ENCODE measurements at regions not wholly inside any gene's neighbourhood (a gene's known extent, or its start where the extent isn't known, plus 50 kb on each side); places are given as distances from the start of the nearest gene placed in this dataset.

GRCh38 chr12:45102818-45103217 lies 51.9 kb upstream of the DBX2 start:
- no peak for DNase-seq

- DNase-seq, result no peak
Observed at GRCh38 chr12:45105996-45106395, 55.1 kb upstream of the DBX2 start.

GRCh38 chr12:45112306-45112705 lies 61.4 kb upstream of the DBX2 start:
- DNase-seq, result no peak

- DNase-seq, result no peak
Observed at GRCh38 chr12:45121224-45121623, 70.3 kb upstream of the DBX2 start.

- no peak for DNase-seq
Observed at GRCh38 chr12:45122768-45123380, 72.0 kb upstream of the DBX2 start.

- no peak for DNase-seq
Observed at GRCh38 chr12:45124485-45125155, 73.7 kb upstream of the DBX2 start.

- no peak for DNase-seq
Observed at GRCh38 chr12:45125997-45126396, 75.1 kb upstream of the DBX2 start.

- no peak for DNase-seq
Observed at GRCh38 chr12:45128637-45129036, 77.7 kb upstream of the DBX2 start.

- DNase-seq, result peak; percentile 27
Observed at GRCh38 chr12:45130881-45131281, 80.0 kb upstream of the DBX2 start.

GRCh38 chr12:45131506-45131905 lies 80.6 kb upstream of the DBX2 start:
- no peak for DNase-seq

- no peak for DNase-seq
Observed at GRCh38 chr12:45138609-45139008, 77.3 kb upstream of the ANO6 start.

- DNase-seq, result no peak
Observed at GRCh38 chr12:45148006-45148405, 67.9 kb upstream of the ANO6 start.

GRCh38 chr12:45148619-45149018 lies 67.3 kb upstream of the ANO6 start:
- DNase-seq, result no peak

- no peak for DNase-seq
Observed at GRCh38 chr12:45165284-45165683, 50.6 kb upstream of the ANO6 start.

GRCh38 chr12:45166056-45166455 lies 49.8 kb upstream of the ANO6 start:
- DNase-seq, result no peak
